ENCODE measurements at regions not wholly inside any gene's neighbourhood (a gene's known extent, or its start where the extent isn't known, plus 50 kb on each side); places are given as distances from the start of the nearest gene placed in this dataset.
A peak's percentile ranks its signal among the peaks of the same experiment; 100 is the strongest.

GRCh38 chr6:74611220-74611619 is 594.6 kb downstream of the COL12A1 start:
- H3K9me3 ChIP-seq, result no peaks in the 10 kb centered on the region
- no peaks in the 10 kb centered on the region for H3K27me3 ChIP-seq
- H3K4me3 ChIP-seq, result no peak overlapping the region
- no peak for DNase-seq
- intact Hi-C loops (cut with DNase I; ENCODE audit: low total_unique reads), result no loop called here
- H3K36me3 ChIP-seq, result no peaks in the 10 kb centered on the region
- H3K27ac ChIP-seq, result no peak overlapping the region
- H3K4me1 ChIP-seq, result peaks cover 0 to 36% (median 12%) of the 10 kb centered on the region in 4 donors
- no peak for TF ChIP-seq CTCF (IDR thresholded peaks at IDR 0.05)

GRCh38 chr6:74610352-74610751 is 595.5 kb downstream of the COL12A1 start:
- H3K4me3 ChIP-seq, result no peak overlapping the region
- H3K4me1 ChIP-seq, result peaks cover 0 to 45% (median 15%) of the 10 kb centered on the region in 4 donors
- no peak overlapping the region for H3K27ac ChIP-seq
- no peaks in the 10 kb centered on the region for H3K36me3 ChIP-seq
- H3K27me3 ChIP-seq, result no peaks in the 10 kb centered on the region
- DNase-seq, result no peak
- no peak for TF ChIP-seq CTCF (IDR thresholded peaks at IDR 0.05)
- intact Hi-C loops (cut with DNase I; ENCODE audit: low total_unique reads), result no loop called here
- no peaks in the 10 kb centered on the region for H3K9me3 ChIP-seq

GRCh38 chr6:74609871-74610270 is 596.0 kb downstream of the COL12A1 start:
- TF ChIP-seq CTCF (IDR thresholded peaks at IDR 0.05), result no peak
- intact Hi-C loops (cut with DNase I; ENCODE audit: low total_unique reads), result no loop called here
- H3K27me3 ChIP-seq, result no peaks in the 10 kb centered on the region
- peaks cover 0 to 47% (median 15%) of the 10 kb centered on the region in 4 donors for H3K4me1 ChIP-seq
- H3K36me3 ChIP-seq, result no peaks in the 10 kb centered on the region
- H3K9me3 ChIP-seq, result no peaks in the 10 kb centered on the region
- H3K27ac ChIP-seq, result no peak overlapping the region
- H3K4me3 ChIP-seq, result no peak overlapping the region
- DNase-seq, result no peak

GRCh38 chr6:74607934-74608333 is 597.9 kb downstream of the COL12A1 start:
- no peaks in the 10 kb centered on the region for H3K9me3 ChIP-seq
- no peak for DNase-seq
- H3K4me3 ChIP-seq, result no peak overlapping the region
- no peak for TF ChIP-seq CTCF (IDR thresholded peaks at IDR 0.05)
- no peaks in the 10 kb centered on the region for H3K36me3 ChIP-seq
- no peaks in the 10 kb centered on the region for H3K27me3 ChIP-seq
- peaks cover 0 to 47% (median 15%) of the 10 kb centered on the region in 4 donors for H3K4me1 ChIP-seq
- no peak overlapping the region for H3K27ac ChIP-seq
- intact Hi-C loops (cut with DNase I; ENCODE audit: low total_unique reads), result no loop called here

GRCh38 chr6:74607468-74607867 is 598.4 kb downstream of the COL12A1 start:
- no peak for DNase-seq
- no peak for TF ChIP-seq CTCF (IDR thresholded peaks at IDR 0.05)
- no peak overlapping the region for H3K4me3 ChIP-seq
- peak overlapping the region; percentile 43 to 57 for H3K27ac ChIP-seq
- no peaks in the 10 kb centered on the region for H3K36me3 ChIP-seq
- H3K4me1 ChIP-seq, result peaks cover 0 to 47% (median 15%) of the 10 kb centered on the region in 4 donors
- intact Hi-C loops (cut with DNase I; ENCODE audit: low total_unique reads), result no loop called here
- no peaks in the 10 kb centered on the region for H3K9me3 ChIP-seq
- no peaks in the 10 kb centered on the region for H3K27me3 ChIP-seq

- intact Hi-C loops (cut with DNase I; ENCODE audit: low total_unique reads), result no loop called here
- H3K27ac ChIP-seq, result peak overlapping the region; percentile 43 to 57
- H3K4me3 ChIP-seq, result no peak overlapping the region
- no peaks in the 10 kb centered on the region for H3K36me3 ChIP-seq
- TF ChIP-seq CTCF (IDR thresholded peaks at IDR 0.05), result no peak
- no peaks in the 10 kb centered on the region for H3K27me3 ChIP-seq
- no peaks in the 10 kb centered on the region for H3K9me3 ChIP-seq
- peaks cover 0 to 47% (median 15%) of the 10 kb centered on the region in 4 donors for H3K4me1 ChIP-seq
- DNase-seq, result no peak
Observed at GRCh38 chr6:74606582-74607071, 599.2 kb downstream of the COL12A1 start.
